ENCODE measurements at regions not wholly inside any gene's neighbourhood (a gene's known extent, or its start where the extent isn't known, plus 50 kb on each side); places are given as distances from the start of the nearest gene placed in this dataset.

GRCh38 chrX:42602566-42602965 lies 175.4 kb downstream of the PPP1R2C start:
- Histone ChIP-seq H3K4me1 (ENCODE audit: control insufficient read depth in 5 of 5, insufficient read depth in 5 of 5, low read length in 5 of 5) (no peaks in the 10 kb centered on the region), H3K36me3 (ENCODE audit: control insufficient read depth in 4 of 4, insufficient read depth in 4 of 4, low read length in 4 of 4) (no peaks in the 10 kb centered on the region), H3K27ac (ENCODE audit: low read depth in 1 of 2, low read length in 1 of 2) (no peak overlapping the region), H3K9me3 (ENCODE audit: control insufficient read depth in 4 of 4, insufficient read depth in 3 of 4, low read length in 3 of 4) (no peaks in the 10 kb centered on the region), H3K27me3 (ENCODE audit: control insufficient read depth in 3 of 3, insufficient read depth in 3 of 3, low read length in 2 of 3) (peaks cover 0 to 8% (median 4%) of the 10 kb centered on the region in 3 donors), H3K9ac (ENCODE audit: insufficient read depth in 1 of 2, low read length in 2 of 2) (no peak overlapping the region), H3K4me3 (no peak overlapping the region)
- no peak for DNase-seq
- no peak for ATAC-seq (ENCODE audit: insufficient read depth, low FRiP score)
- WGBS, 2 donors = 78 to 100% methylated on average over 1 of the region's 1 CpG
- TF ChIP-seq CTCF (IDR thresholded peaks at IDR 0.05; ENCODE audit: control extremely low read depth, extremely low read depth) = no peak

DNA sequence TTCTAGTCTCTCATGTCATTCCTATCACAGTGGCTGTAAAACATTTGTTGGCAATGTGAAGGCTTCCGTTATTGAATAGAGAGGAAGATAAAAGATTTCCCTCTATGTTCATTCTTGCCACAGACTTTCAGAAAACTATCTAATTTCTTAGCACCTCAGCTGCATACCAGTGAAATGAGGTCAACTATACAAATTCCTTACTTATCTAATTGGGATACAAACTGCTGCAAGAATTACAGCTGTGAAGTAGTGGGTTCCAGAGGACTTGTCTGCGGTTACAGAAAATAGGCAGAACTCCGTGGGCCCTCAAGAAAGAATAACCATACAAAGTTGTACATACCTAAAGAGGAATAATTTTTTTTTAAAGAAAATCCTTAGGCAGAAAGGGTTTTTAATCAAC lies 175.8 kb downstream of the PPP1R2C start:
- Histone ChIP-seq H3K27me3 (ENCODE audit: control insufficient read depth in 3 of 3, insufficient read depth in 3 of 3, low read length in 2 of 3) (peaks cover 0 to 8% (median 4%) of the 10 kb centered on the region in 3 donors), H3K27ac (ENCODE audit: low read depth in 1 of 2, low read length in 1 of 2) (no peak overlapping the region), H3K4me1 (ENCODE audit: control insufficient read depth in 5 of 5, insufficient read depth in 5 of 5, low read length in 5 of 5) (no peaks in the 10 kb centered on the region), H3K9ac (ENCODE audit: insufficient read depth in 1 of 2, low read length in 2 of 2) (no peak overlapping the region), H3K36me3 (ENCODE audit: control insufficient read depth in 4 of 4, insufficient read depth in 4 of 4, low read length in 4 of 4) (no peaks in the 10 kb centered on the region), H3K4me3 (no peak overlapping the region), H3K9me3 (ENCODE audit: control insufficient read depth in 4 of 4, insufficient read depth in 3 of 4, low read length in 3 of 4) (no peaks in the 10 kb centered on the region)
- 72 to 82% methylated on average over 3 of the region's 3 CpGs for WGBS, 2 donors
- TF ChIP-seq CTCF (IDR thresholded peaks at IDR 0.05; ENCODE audit: control extremely low read depth, extremely low read depth) = no peak
- no peak for ATAC-seq (ENCODE audit: insufficient read depth, low FRiP score)
- no peak for DNase-seq

GRCh38 chrX:42597481-42597880 lies 180.5 kb downstream of the PPP1R2C start:
- no peak for ATAC-seq (ENCODE audit: insufficient read depth, low FRiP score)
- no peak overlapping the region for H3K4me3 ChIP-seq
- no peak for DNase-seq
- H3K27me3 ChIP-seq (ENCODE audit: control insufficient read depth in 3 of 3, insufficient read depth in 3 of 3, low read length in 2 of 3) = peaks cover 0 to 4% (median 0%) of the 10 kb centered on the region in 3 donors
- H3K36me3 ChIP-seq (ENCODE audit: control insufficient read depth in 4 of 4, insufficient read depth in 4 of 4, low read length in 4 of 4) = no peaks in the 10 kb centered on the region
- no peak for TF ChIP-seq CTCF (IDR thresholded peaks at IDR 0.05; ENCODE audit: control extremely low read depth, extremely low read depth)
- H3K9ac ChIP-seq (ENCODE audit: insufficient read depth in 1 of 2, low read length in 2 of 2) = no peak overlapping the region
- no peaks in the 10 kb centered on the region for H3K9me3 ChIP-seq (ENCODE audit: control insufficient read depth in 4 of 4, insufficient read depth in 3 of 4, low read length in 3 of 4)
- H3K27ac ChIP-seq (ENCODE audit: low read depth in 1 of 2, low read length in 1 of 2) = no peak overlapping the region
- H3K4me1 ChIP-seq (ENCODE audit: control insufficient read depth in 5 of 5, insufficient read depth in 5 of 5, low read length in 5 of 5) = no peaks in the 10 kb centered on the region
- WGBS, 2 donors = 87 to 89% methylated on average over 4 of the region's 4 CpGs

Measured in lung (tissue), 11 donors.